ENCODE measurements at regions not wholly inside any gene's neighbourhood (a gene's known extent, or its start where the extent isn't known, plus 50 kb on each side); places are given as distances from the start of the nearest gene placed in this dataset.

DNA sequence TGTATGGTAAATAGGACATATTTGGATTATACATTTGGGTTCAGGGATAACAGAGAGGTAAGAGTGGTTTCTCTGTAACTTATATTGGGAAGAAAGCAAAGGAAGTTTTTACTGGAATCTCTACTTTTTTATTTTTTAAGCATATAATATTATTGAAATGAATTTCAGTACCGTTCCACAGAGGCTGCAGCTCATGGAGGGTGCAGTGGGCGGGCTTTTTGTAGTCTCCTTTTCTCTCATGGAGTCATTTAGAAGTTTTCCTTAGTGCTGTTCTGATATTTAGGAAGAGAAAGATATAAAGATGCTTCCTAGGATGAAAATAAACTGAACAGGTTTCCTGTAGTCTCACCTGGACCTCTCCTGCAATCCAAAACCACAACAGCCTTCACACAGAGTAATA, 1153.3 kb upstream of the TMEFF2 start:
- no peak for DNase-seq (ENCODE audit: low read depth)

GRCh38 chr2:193336781-193337180, 1142.0 kb upstream of the TMEFF2 start:
- no peak overlapping the region for H3K4me3 ChIP-seq (ENCODE audit: low read length)
- no peak for DNase-seq (ENCODE audit: low read depth)
- H3K36me3 ChIP-seq (ENCODE audit: control insufficient read depth, insufficient read depth, low read length, severe bottlenecking), result no peaks in the 10 kb centered on the region
- H3K27me3 ChIP-seq (replicated peaks; ENCODE audit: control insufficient read depth, insufficient read depth, low read length), result no peaks in the 10 kb centered on the region
- H3K9me3 ChIP-seq (ENCODE audit: control insufficient read depth, low read length), result no peaks in the 10 kb centered on the region
- H3K4me1 ChIP-seq (ENCODE audit: control insufficient read depth, insufficient read depth, low read length), result no peaks in the 10 kb centered on the region
- H3K9ac ChIP-seq (ENCODE audit: low read length), result no peak overlapping the region

More for the DNA sequence above, 1153.3 kb upstream of the TMEFF2 start:
- no peaks in the 10 kb centered on the region for H3K36me3 ChIP-seq (ENCODE audit: control insufficient read depth, insufficient read depth, low read length, severe bottlenecking)
- H3K4me1 ChIP-seq (ENCODE audit: control insufficient read depth, insufficient read depth, low read length), result no peaks in the 10 kb centered on the region
- no peaks in the 10 kb centered on the region for H3K27me3 ChIP-seq (replicated peaks; ENCODE audit: control insufficient read depth, insufficient read depth, low read length)
- peak overlapping the region; percentile 71 for H3K4me3 ChIP-seq (ENCODE audit: low read length)
- no peak overlapping the region for H3K9ac ChIP-seq (ENCODE audit: low read length)
- no peaks in the 10 kb centered on the region for H3K9me3 ChIP-seq (ENCODE audit: control insufficient read depth, low read length)

- Histone ChIP-seq H3K36me3 (ENCODE audit: control insufficient read depth, insufficient read depth, low read length, severe bottlenecking) (no peaks in the 10 kb centered on the region), H3K9ac (ENCODE audit: low read length) (no peak overlapping the region), H3K4me3 (ENCODE audit: low read length) (no peak overlapping the region), H3K27me3 (replicated peaks; ENCODE audit: control insufficient read depth, insufficient read depth, low read length) (no peaks in the 10 kb centered on the region), H3K4me1 (ENCODE audit: control insufficient read depth, insufficient read depth, low read length) (no peaks in the 10 kb centered on the region), H3K9me3 (ENCODE audit: control insufficient read depth, low read length) (no peaks in the 10 kb centered on the region)
- no peak for DNase-seq (ENCODE audit: low read depth)
These were observed 1139.7 kb upstream of the TMEFF2 start for GRCh38 chr2:193334401-193334800.

DNA sequence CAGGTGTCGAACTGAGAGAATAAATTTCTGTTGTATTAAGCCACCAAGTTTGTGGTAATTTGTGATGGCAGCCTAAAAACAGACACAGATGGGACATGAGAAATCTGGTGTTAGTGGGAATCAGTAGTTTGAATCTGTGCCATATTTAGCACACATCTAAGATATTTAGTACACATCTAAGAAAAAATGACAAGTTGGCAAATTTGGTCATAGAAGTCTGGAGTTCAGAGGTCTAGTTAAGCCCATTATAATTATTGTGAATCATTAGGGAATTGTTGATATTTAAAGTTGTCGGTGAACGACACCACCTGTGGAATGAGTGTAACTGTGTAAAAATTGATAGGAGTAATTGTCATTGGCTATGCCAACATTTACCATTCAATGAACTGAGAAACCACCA, 1138.8 kb upstream of the TMEFF2 start:
- DNase-seq (ENCODE audit: low read depth), result no peak
- Histone ChIP-seq H3K36me3 (ENCODE audit: control insufficient read depth, insufficient read depth, low read length, severe bottlenecking) (no peaks in the 10 kb centered on the region), H3K9ac (ENCODE audit: low read length) (no peak overlapping the region), H3K4me1 (ENCODE audit: control insufficient read depth, insufficient read depth, low read length) (no peaks in the 10 kb centered on the region), H3K9me3 (ENCODE audit: control insufficient read depth, low read length) (no peaks in the 10 kb centered on the region), H3K27me3 (replicated peaks; ENCODE audit: control insufficient read depth, insufficient read depth, low read length) (no peaks in the 10 kb centered on the region), H3K4me3 (ENCODE audit: low read length) (no peak overlapping the region)

GRCh38 chr2:193332941-193333340, 1138.2 kb upstream of the TMEFF2 start:
- DNase-seq (ENCODE audit: low read depth), result peak; percentile 27
- H3K4me3 ChIP-seq (ENCODE audit: low read length), result no peak overlapping the region
- no peaks in the 10 kb centered on the region for H3K36me3 ChIP-seq (ENCODE audit: control insufficient read depth, insufficient read depth, low read length, severe bottlenecking)
- H3K4me1 ChIP-seq (ENCODE audit: control insufficient read depth, insufficient read depth, low read length), result no peaks in the 10 kb centered on the region
- no peaks in the 10 kb centered on the region for H3K27me3 ChIP-seq (replicated peaks; ENCODE audit: control insufficient read depth, insufficient read depth, low read length)
- H3K9ac ChIP-seq (ENCODE audit: low read length), result no peak overlapping the region
- H3K9me3 ChIP-seq (ENCODE audit: control insufficient read depth, low read length), result no peaks in the 10 kb centered on the region

DNA sequence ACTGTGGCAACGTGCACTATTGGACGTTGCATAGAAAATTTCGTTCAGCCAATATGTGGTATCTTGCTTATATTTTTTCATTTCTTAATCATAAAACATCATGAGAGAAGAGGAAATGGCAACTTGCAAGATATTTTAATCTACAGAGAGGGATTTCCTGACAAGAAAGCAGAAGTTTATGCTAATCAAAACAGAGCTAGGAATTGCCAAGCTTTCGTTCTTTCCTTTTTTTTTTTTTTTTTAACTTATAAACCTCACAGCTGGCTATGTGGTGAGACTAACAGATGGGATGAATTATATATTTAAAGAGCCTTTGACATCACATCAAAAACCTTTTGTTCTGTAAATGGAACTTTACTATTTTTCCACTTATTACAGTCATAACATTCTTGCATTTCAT, 1136.9 kb upstream of the TMEFF2 start:
- Histone ChIP-seq H3K9ac (ENCODE audit: low read length) (no peak overlapping the region), H3K9me3 (ENCODE audit: control insufficient read depth, low read length) (no peaks in the 10 kb centered on the region), H3K36me3 (ENCODE audit: control insufficient read depth, insufficient read depth, low read length, severe bottlenecking) (no peaks in the 10 kb centered on the region), H3K27me3 (replicated peaks; ENCODE audit: control insufficient read depth, insufficient read depth, low read length) (no peaks in the 10 kb centered on the region), H3K4me3 (ENCODE audit: low read length) (no peak overlapping the region), H3K4me1 (ENCODE audit: control insufficient read depth, insufficient read depth, low read length) (peaks cover 4% of the 10 kb centered on the region)
- peak; percentile 71 for DNase-seq (ENCODE audit: low read depth)

DNA sequence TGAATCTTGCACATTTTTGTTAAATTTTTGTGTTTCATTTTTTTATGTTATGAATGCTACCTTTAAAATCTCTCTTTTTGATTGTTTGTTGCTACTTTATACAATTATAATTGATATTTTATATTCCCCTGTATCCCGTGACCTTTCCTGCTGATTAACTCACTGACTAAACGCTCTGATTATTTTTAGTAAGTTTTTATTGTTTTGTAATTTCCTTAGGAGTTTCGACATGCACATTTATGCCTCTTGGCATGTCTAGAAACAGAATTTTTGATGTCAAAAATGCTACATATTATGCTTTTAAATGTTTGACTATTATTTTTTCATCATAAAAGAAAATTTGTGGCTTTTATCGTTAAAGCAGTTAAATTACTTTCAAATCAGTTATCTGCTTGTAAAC, 1131.6 kb upstream of the TMEFF2 start:
- Histone ChIP-seq H3K9me3 (ENCODE audit: control insufficient read depth, low read length) (no peaks in the 10 kb centered on the region), H3K9ac (ENCODE audit: low read length) (no peak overlapping the region), H3K4me3 (ENCODE audit: low read length) (no peak overlapping the region), H3K36me3 (ENCODE audit: control insufficient read depth, insufficient read depth, low read length, severe bottlenecking) (no peaks in the 10 kb centered on the region), H3K27me3 (replicated peaks; ENCODE audit: control insufficient read depth, insufficient read depth, low read length) (no peaks in the 10 kb centered on the region), H3K4me1 (ENCODE audit: control insufficient read depth, insufficient read depth, low read length) (peaks cover 6% of the 10 kb centered on the region)
- DNase-seq (ENCODE audit: low read depth), result no peak

GRCh38 chr2:193315428-193316091, 1120.8 kb upstream of the TMEFF2 start:
- no peaks in the 10 kb centered on the region for H3K27me3 ChIP-seq (replicated peaks; ENCODE audit: control insufficient read depth, insufficient read depth, low read length)
- no peaks in the 10 kb centered on the region for H3K9me3 ChIP-seq (ENCODE audit: control insufficient read depth, low read length)
- H3K4me1 ChIP-seq (ENCODE audit: control insufficient read depth, insufficient read depth, low read length), result no peaks in the 10 kb centered on the region
- no peak overlapping the region for H3K9ac ChIP-seq (ENCODE audit: low read length)
- H3K36me3 ChIP-seq (ENCODE audit: control insufficient read depth, insufficient read depth, low read length, severe bottlenecking), result no peaks in the 10 kb centered on the region
- no peak for DNase-seq (ENCODE audit: low read depth)
- H3K4me3 ChIP-seq (ENCODE audit: low read length), result no peak overlapping the region

GRCh38 chr2:193303464-193303863, 1108.7 kb upstream of the TMEFF2 start:
- Histone ChIP-seq H3K9me3 (ENCODE audit: control insufficient read depth, low read length) (no peaks in the 10 kb centered on the region), H3K27me3 (replicated peaks; ENCODE audit: control insufficient read depth, insufficient read depth, low read length) (no peaks in the 10 kb centered on the region), H3K36me3 (ENCODE audit: control insufficient read depth, insufficient read depth, low read length, severe bottlenecking) (no peaks in the 10 kb centered on the region), H3K4me1 (ENCODE audit: control insufficient read depth, insufficient read depth, low read length) (no peaks in the 10 kb centered on the region), H3K9ac (ENCODE audit: low read length) (no peak overlapping the region), H3K4me3 (ENCODE audit: low read length) (no peak overlapping the region)
- peak; percentile 57 for DNase-seq (ENCODE audit: low read depth)

DNA sequence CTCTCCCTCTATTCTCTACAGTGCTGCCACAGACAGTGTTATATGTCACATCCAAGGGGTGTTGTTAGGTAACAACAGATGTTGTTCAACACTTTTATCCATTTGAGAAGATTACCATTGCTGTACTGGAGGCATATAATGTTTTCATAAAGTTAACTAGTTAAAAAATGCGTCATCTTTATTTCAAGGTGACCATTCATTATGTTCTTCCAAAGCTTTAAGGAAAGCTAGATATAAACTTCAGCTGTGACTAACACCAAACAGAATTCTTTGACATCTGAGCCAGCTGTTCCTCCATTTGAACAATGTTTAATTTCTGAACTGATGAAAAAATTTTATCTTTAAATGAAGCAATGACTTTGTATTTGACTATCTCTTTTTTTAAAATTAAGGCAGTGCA, 1099.6 kb upstream of the TMEFF2 start:
- no peaks in the 10 kb centered on the region for H3K9me3 ChIP-seq (ENCODE audit: control insufficient read depth, low read length)
- no peaks in the 10 kb centered on the region for H3K4me1 ChIP-seq (ENCODE audit: control insufficient read depth, insufficient read depth, low read length)
- DNase-seq (ENCODE audit: low read depth), result peak; percentile 1
- H3K9ac ChIP-seq (ENCODE audit: low read length), result no peak overlapping the region
- no peaks in the 10 kb centered on the region for H3K27me3 ChIP-seq (replicated peaks; ENCODE audit: control insufficient read depth, insufficient read depth, low read length)
- H3K36me3 ChIP-seq (ENCODE audit: control insufficient read depth, insufficient read depth, low read length, severe bottlenecking), result no peaks in the 10 kb centered on the region
- H3K4me3 ChIP-seq (ENCODE audit: low read length), result no peak overlapping the region

DNA sequence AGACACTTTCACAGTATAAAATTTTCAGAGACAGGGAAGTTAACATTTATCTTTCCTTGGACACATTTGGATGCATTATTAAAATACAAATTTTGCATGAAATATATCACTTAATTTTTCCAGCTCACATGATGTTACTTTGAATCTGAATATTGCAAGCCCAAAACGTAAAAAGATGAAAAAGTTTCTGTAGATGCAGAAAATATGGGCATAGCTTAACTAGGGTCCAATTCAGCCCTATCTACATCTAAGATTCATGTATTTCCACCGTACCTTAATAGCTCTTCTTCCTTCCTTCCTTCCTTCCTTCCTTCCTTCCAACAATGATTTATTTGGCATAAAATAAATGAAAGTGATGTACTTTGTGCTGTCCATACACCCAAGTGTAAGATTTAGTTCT, 1084.6 kb upstream of the TMEFF2 start:
- H3K9ac ChIP-seq (ENCODE audit: low read length), result no peak overlapping the region
- H3K4me1 ChIP-seq (ENCODE audit: control insufficient read depth, insufficient read depth, low read length), result no peaks in the 10 kb centered on the region
- H3K4me3 ChIP-seq (ENCODE audit: low read length), result no peak overlapping the region
- DNase-seq (ENCODE audit: low read depth), result no peak
- no peaks in the 10 kb centered on the region for H3K27me3 ChIP-seq (replicated peaks; ENCODE audit: control insufficient read depth, insufficient read depth, low read length)
- H3K36me3 ChIP-seq (ENCODE audit: control insufficient read depth, insufficient read depth, low read length, severe bottlenecking), result no peaks in the 10 kb centered on the region
- no peaks in the 10 kb centered on the region for H3K9me3 ChIP-seq (ENCODE audit: control insufficient read depth, low read length)

GRCh38 chr2:193276988-193277387, 1082.3 kb upstream of the TMEFF2 start:
- DNase-seq (ENCODE audit: low read depth), result no peak
- H3K36me3 ChIP-seq (ENCODE audit: control insufficient read depth, insufficient read depth, low read length, severe bottlenecking), result no peaks in the 10 kb centered on the region

More at GRCh38 chr2:193276988-193277387, 1082.3 kb upstream of the TMEFF2 start:
- Histone ChIP-seq H3K4me3 (ENCODE audit: low read length) (no peak overlapping the region), H3K9me3 (ENCODE audit: control insufficient read depth, low read length) (no peaks in the 10 kb centered on the region), H3K27me3 (replicated peaks; ENCODE audit: control insufficient read depth, insufficient read depth, low read length) (no peaks in the 10 kb centered on the region), H3K9ac (ENCODE audit: low read length) (no peak overlapping the region), H3K4me1 (ENCODE audit: control insufficient read depth, insufficient read depth, low read length) (no peaks in the 10 kb centered on the region)
